Esophagus muscularis mucosa (tissue), 4 donors: ENCODE measurements at regions not wholly inside any gene's neighbourhood (a gene's known extent, or its start where the extent isn't known, plus 50 kb on each side); places are given as distances from the start of the nearest gene placed in this dataset.

ENCODE experiments used
- CTCF ChIP-seq, 3 experiments: fragments of 200-600 bp in 2 of 3; fragments of 450-650 bp in 1 of 3; sonication (generic) in 2 of 3; IDR thresholded peaks; one replicate each; pipeline ENCODE4 v1.5.1; 2017 to 2019; ENCODE audit warnings: antibody characterized with exemption in 3 of 3, mild to moderate bottlenecking in 2 of 3, moderate library complexity in 1 of 3
- EP300 ChIP-seq: sonication (generic); formaldehyde crosslinking; IDR thresholded peaks from one replicate; pipeline ENCODE4 v1.6.1; 2017; ENCODE audit warnings: antibody characterized with exemption
- POLR2A ChIP-seq: fragments of 450-650 bp; IDR thresholded peaks from one replicate; pipeline ENCODE4 v1.6.1; 2017; ENCODE audit warnings: antibody characterized with exemption, moderate library complexity, mild to moderate bottlenecking, low read depth
- POLR2AphosphoS5 ChIP-seq, 2 donors: sonication (generic); formaldehyde crosslinking; IDR thresholded peaks; one replicate each; pipeline ENCODE4 v1.6.1; 2017; ENCODE audit warnings: antibody characterized with exemption in 2 of 2

GRCh38 chr17:36768394-36768793 lies 167.0 kb downstream of the MRM1 start:
- no peak for TF ChIP-seq CTCF (IDR thresholded peaks at IDR 0.05)
- no peak for TF ChIP-seq EP300
- no peak for TF ChIP-seq POLR2A
- TF ChIP-seq POLR2AphosphoS5 (IDR thresholded peaks at IDR 0.05): no peak
